Glomerular visceral epithelial cell (primary cell): ENCODE measurements at regions not wholly inside any gene's neighbourhood (a gene's known extent, or its start where the extent isn't known, plus 50 kb on each side); places are given as distances from the start of the nearest gene placed in this dataset.

Source experiments
- DNase-seq: peaks from one replicate; pipeline ENCODE4 v3.0.0-alpha.2; 2016; ENCODE audit errors: extremely low spot score

DNA sequence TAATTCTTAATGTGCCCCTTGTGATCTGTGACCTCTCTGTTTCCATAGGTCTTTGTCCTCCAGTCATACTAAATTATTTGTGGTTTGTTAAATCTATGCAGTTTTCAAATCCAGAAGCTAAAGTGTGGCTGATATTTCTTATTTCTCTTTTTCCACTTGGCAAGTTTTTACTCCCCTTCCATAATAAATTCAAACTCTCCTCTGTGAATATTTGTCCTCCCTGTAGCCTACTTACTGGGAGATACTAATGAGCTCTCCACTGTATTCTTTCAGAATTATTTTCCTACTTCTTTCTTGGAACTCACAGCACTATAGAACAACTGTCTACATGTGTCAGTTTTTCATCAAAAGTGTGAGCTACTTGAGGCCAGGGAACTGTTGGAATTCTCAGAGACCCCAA is 430.8 kb upstream of the PTBP2 start:
- DNase-seq: no peak

DNA sequence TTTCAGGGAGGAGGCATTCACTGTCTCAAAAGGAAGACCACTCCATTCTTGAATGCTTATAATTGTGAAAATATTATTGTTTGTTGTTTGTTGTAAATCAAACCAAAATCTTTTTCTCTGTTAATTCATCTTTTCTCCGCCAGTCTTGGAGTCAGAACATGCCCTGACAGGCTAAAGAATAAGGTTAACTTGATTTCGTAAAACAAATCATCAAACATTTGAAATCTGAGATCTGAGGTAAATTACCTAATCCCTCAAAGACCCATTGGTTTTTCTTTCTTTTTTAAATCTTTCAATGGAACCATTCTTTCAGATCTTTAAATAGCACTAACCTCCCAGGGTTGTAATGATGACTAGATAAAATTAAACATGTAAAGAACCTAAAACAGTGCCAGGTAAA is 430.1 kb upstream of the PTBP2 start:
- DNase-seq: no peak

DNA sequence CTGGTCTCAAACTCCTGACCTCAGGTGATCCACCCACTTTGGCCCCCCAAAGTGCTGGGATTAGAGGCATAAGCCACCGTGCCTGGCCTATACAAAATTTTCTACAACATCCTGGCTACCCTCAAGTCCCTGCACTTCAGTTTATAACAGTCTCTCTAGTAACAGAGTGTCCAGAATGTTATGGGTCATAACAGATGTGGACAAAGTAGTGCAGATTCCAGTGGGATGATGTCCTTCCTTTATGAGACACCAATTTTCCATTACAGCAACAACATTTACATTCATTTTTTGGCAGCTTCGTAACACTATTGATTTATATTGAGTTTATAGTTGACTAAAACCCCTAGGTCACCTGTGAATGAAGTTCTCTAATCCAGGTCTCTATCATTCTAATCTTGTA is 429.4 kb upstream of the PTBP2 start:
- no peak for DNase-seq

- DNase-seq: no peak
Measured at GRCh38 chr1:96296991-96297390, 424.6 kb upstream of the PTBP2 start.

DNA sequence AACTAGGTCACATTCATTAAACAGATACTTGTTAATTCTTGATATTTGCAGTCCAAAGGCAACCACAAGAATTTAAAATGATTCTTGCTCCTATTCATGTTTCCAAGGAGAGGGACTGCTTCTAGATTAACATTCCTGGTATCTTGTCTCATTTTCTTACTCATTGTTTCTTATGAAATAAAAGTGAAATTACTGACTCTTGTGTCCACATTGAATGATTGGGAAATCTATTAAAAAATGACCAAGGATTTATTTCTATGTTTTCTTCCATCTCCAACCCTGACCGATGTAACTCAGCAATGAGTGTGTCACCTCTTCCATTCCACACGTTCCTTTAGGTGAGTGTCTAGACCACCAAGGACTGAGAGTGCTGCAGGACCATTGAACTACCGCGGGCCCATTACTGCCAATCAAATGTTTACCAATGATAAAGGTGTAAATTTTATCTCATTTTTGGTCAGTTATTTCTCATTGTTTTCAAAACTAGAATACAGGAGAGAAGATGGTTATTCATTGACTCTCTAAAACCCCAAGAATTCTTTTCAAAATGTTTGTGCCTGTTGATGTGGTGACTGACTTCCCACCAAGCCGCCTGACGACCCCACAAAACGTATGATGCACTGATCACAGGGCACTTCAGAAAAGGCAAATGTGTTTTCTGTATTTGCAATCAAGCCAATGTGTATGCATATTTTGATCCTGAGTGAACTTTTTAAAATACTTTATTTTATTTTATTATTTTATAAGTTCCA is 414.6 kb upstream of the PTBP2 start:
- DNase-seq: peak; percentile 50

GRCh38 chr1:96308314-96308713 is 413.3 kb upstream of the PTBP2 start:
- DNase-seq: no peak

GRCh38 chr1:96309783-96310182 is 411.8 kb upstream of the PTBP2 start:
- DNase-seq: peak; percentile 50

DNA sequence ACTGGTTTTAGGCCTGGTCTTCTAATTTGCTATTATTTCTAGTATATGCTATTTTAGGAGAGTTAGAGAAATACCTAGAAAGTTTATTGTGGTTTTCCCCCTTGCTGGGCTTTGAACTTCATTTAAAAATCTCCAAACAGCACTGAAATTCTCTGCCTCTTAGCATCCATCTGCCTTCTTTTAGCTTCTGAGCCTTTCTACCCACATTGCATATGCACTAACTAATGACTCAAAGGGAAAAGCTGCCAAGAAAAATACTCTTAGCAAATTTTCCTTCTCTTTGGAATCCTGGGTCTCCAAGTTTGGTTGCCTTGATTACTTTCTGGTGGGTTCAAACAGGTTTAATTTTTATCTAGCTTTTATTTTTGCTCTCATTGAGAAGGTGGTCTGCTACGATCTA is 408.4 kb upstream of the PTBP2 start:
- DNase-seq: peak; percentile 50

- no peak for DNase-seq
Measured at GRCh38 chr1:96329121-96329520, 392.5 kb upstream of the PTBP2 start.

DNA sequence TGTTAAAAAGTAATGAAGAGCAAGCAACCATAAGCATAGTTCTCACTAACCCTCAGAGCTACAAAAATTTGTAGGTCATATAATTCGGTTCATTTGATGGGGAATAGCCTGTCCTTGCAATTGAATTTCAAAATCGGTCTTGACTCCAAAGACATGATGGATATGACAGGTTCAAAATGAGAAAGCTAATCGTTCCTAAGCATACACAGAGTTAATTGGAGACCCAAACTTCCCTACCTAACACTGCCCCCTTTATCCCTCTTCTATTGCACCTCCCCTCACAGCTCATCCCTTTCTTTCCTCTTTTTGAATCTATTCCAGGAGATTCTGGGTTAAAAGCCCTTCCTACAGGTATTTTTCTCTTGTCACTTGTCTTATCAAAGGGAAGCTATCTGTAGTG is 390.0 kb upstream of the PTBP2 start:
- DNase-seq: no peak

DNA sequence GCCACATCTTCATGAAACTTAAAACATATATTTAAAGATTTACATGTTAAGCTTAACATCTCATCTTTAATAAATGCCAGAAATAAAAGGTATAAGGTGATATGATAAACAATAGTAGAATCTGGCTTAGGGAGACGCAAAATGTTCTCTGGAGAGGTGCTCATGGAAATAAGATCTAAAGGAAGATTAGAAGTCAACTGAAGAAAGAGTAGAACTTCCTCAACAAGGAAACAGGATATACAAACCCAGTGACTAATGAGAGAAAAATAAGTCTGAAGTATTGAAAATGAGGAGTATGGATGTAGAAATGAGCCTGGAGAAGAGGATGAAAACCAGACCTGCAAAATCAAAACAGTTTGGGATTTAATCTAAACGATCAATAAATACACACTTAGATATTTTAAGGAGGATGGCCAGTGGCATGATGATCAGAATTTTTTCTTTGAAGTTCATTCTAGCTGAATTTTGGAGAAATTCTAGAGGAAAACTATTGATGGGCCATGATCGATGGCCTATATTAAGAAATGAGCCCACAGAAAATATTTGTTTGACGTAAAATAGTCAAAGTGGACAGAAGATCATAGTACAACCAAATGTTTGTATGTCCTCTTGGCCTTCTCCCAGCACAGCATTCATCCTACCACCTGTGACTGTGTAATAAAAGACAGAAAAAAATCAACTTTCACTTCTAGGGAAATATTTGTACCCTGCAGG is 387.9 kb upstream of the PTBP2 start:
- no peak for DNase-seq

DNA sequence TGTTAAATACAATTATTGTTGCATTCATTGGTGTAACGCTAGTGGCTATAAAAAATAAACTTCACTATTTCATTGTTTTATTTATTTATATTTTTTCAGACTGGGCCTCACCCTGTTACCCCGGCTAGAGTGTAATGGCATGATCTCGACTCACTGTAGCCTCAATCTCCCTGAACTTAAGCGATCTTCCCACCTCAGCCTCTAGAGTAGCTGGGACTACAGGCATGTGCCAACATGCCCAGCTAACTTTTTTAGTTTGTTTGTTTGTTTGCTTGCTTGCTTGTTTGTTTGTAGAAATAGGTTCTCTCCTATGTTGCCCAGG is 387.4 kb upstream of the PTBP2 start:
- no peak for DNase-seq

- no peak for DNase-seq
Measured at GRCh38 chr1:96338622-96339021, 383.0 kb upstream of the PTBP2 start.

GRCh38 chr1:96340686-96341085 is 380.9 kb upstream of the PTBP2 start:
- no peak for DNase-seq

DNA sequence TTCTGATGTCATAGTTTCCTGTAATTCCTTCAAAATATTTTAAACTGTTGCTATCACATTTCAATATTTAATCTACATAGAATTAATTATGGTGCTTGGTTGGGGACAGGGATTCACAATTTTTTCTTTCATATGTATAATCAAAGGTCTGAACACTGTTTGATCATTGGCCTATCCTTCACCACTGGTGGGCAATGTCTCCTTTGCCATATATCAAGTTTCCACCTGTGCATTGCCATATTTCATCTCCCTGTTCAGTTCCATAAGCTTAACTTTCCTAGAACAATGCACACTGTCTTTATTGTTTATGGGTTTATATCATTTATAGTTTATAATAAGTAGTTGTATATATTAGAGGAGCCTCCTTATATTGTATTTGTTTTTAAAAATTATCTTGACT is 374.9 kb upstream of the PTBP2 start:
- DNase-seq: no peak

- no peak for DNase-seq
Measured at GRCh38 chr1:96349896-96350295, 371.7 kb upstream of the PTBP2 start.

DNA sequence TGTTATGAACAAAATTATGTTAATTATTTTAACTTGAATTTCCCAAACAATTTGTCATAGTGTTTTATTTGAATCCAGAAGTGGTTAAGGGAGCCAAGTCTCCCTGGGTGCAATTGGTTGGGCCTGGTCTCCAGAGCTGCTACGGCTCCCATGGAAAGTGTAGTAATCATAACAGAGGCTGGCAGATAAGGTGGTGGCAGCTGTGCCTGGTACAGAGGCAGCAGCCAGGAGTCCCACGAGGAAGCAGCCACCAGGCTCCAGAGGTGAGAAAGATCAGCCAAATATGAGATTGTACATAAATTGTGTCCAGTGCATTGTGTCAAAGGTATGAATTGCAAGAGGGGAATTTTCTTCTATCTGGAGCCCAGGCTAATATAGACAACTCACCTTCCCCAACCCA is 368.9 kb upstream of the PTBP2 start:
- DNase-seq: no peak

GRCh38 chr1:96355521-96355920 is 366.1 kb upstream of the PTBP2 start:
- no peak for DNase-seq

GRCh38 chr1:96355961-96356360 is 365.6 kb upstream of the PTBP2 start:
- no peak for DNase-seq

DNA sequence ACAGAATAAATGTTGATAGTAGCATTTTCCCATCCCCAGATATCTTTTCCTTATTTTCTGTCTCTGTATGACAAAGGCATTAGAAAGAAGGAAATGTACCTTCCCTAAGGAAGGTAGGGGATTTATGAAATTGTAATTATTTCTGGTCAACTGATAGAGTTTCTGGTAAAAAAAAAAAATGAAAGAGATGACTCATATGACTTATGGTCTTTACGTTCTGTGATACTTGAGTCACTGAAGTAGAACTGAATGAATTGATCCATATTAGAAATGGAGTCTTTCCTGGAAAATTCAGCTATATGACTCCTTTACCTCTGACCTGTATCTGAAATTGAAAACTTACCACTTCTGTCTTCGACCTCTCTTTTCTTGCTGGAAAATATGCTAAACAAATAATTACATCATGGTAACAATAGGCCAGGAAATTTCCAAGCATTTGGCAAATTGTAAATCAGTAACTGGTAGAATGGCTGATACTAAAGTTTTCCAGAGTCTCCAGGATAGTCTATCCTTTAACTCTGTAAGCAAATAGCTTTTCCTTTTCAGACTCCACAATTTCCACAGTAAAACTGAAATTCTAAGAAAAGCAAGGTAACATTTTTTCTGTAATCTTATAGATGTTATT is 364.3 kb upstream of the PTBP2 start:
- no peak for DNase-seq

DNA sequence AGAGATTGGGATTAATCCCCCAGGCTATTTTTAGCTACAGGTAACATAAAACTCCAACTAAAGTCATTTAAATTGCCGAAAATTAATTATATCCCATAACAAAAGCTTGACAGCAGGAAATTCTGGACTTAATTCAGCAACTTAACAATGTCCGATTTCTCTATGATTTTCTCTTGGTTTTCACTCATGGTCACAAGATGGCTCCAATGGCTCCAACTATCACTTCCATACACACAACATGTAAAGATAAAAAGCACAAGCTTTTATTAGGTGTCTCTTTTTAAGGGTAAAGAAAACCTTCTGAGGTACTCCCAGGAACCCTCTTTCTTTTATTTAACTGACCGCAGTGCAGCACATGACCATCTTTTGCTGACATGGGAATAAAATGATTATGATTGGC is 363.5 kb upstream of the PTBP2 start:
- no peak for DNase-seq

- no peak for DNase-seq
Measured at GRCh38 chr1:96360036-96360795, 361.4 kb upstream of the PTBP2 start.
